Endodermal cell (in vitro differentiated cells): ENCODE measurements at regions not wholly inside any gene's neighbourhood (a gene's known extent, or its start where the extent isn't known, plus 50 kb on each side); places are given as distances from the start of the nearest gene placed in this dataset.

Experiments
- DNase-seq: peaks from one replicate; pipeline ENCODE4 v3.0.0-alpha.2; 2017
- H3K27ac ChIP-seq: 2 replicates; pipeline ENCODE4 v1.5.1; 2013; ENCODE audit warnings: mild to moderate bottlenecking, low read depth, low read length, moderate library complexity
- H3K27me3 ChIP-seq: 2 replicates; pipeline ENCODE4 v1.6.1; 2013; ENCODE audit warnings: mild to moderate bottlenecking, low read length, moderate library complexity; ENCODE audit not compliant: insufficient read depth, control insufficient read depth, poor library complexity, severe bottlenecking
- H3K36me3 ChIP-seq: 2 replicates; pipeline ENCODE4 v1.7.0; 2013; ENCODE audit warnings: mild to moderate bottlenecking, low read length, moderate library complexity; ENCODE audit not compliant: control insufficient read depth, insufficient read depth
- H3K4me1 ChIP-seq: one replicate; pipeline ENCODE4 v1.7.0; 2013; ENCODE audit warnings: low read length; ENCODE audit not compliant: control insufficient read depth, insufficient read depth
- H3K4me3 ChIP-seq: 2 replicates; pipeline ENCODE4 v1.5.1; 2013; ENCODE audit warnings: mild to moderate bottlenecking, low read length, moderate library complexity
- H3K9ac ChIP-seq: 2 replicates; pipeline ENCODE4 v1.6.1; 2013; ENCODE audit warnings: mild to moderate bottlenecking, low read length, moderate library complexity; ENCODE audit not compliant: poor library complexity, severe bottlenecking; ENCODE audit errors: extremely low read depth
- H3K9me3 ChIP-seq: 2 replicates; pipeline ENCODE4 v1.6.1; 2013; ENCODE audit warnings: mild to moderate bottlenecking, low read length, moderate library complexity; ENCODE audit not compliant: control insufficient read depth
- H3K27ac Mint-ChIP-seq: 2 replicates; pipeline ENCODE4 v1.8.0; 2020; ENCODE audit warnings: mixed read lengths
- H3K27me3 Mint-ChIP-seq: 2 replicates; pipeline ENCODE4 v1.8.0; 2021; ENCODE audit warnings: mild to moderate bottlenecking, mixed read lengths; ENCODE audit not compliant: insufficient read depth
- H3K36me3 Mint-ChIP-seq: 2 replicates; pipeline ENCODE4 v1.8.0; 2020; ENCODE audit warnings: low read depth, mixed read lengths
- H3K4me1 Mint-ChIP-seq: 2 replicates; pipeline ENCODE4 v1.8.0; 2020; ENCODE audit warnings: mixed read lengths
- H3K4me3 Mint-ChIP-seq: 2 replicates; pipeline ENCODE4 v1.8.0; 2020; ENCODE audit warnings: mild to moderate bottlenecking, moderate library complexity, mixed read lengths
- H3K9me3 Mint-ChIP-seq: 2 replicates; pipeline ENCODE4 v1.8.0; 2020; ENCODE audit warnings: mild to moderate bottlenecking, mixed read lengths
- CTCF ChIP-seq: fragments of 200-600 bp; sonication (generic); conservative IDR thresholded peaks from 2 replicates; pipeline ENCODE4 v1.5.0; 2021; ENCODE audit warnings: antibody characterized with exemption, mild to moderate bottlenecking
- WGBS, 2 experiments: methylation state at CpG; one replicate each; pipeline versions ENCODE4 v1.1.5 to v1.1.7; 2013; ENCODE audit warnings: missing lambda C conversion rate in 2 of 2, mixed read lengths in 1 of 2; ENCODE audit not compliant: insufficient coverage in 1 of 2, insufficient read length in 1 of 2; 5-methylcytosine and 5-hydroxymethylcytosine counted together

GRCh38 chr3:166125179-166125578, 288.0 kb upstream of the BCHE start:
- Histone ChIP-seq H3K9ac (no peak overlapping the region), H3K4me1 (no peaks in the 10 kb centered on the region), H3K9me3 (no peaks in the 10 kb centered on the region), H3K4me3 (no peak overlapping the region), H3K36me3 (no peaks in the 10 kb centered on the region), H3K27ac (no peak overlapping the region), H3K27me3 (no peaks in the 10 kb centered on the region)
- Mint-ChIP-seq H3K27ac (no peak overlapping the region), H3K36me3 (no peaks in the 10 kb centered on the region), H3K4me1 (peaks cover 7% of the 10 kb centered on the region), H3K27me3 (no peaks in the 10 kb centered on the region), H3K4me3 (no peak overlapping the region), H3K9me3 (no peaks in the 10 kb centered on the region)
- WGBS, 2 experiments, result 85 to 86% methylated on average over 1 to 2 of the region's 2 CpGs
- TF ChIP-seq CTCF, result no peak
- DNase-seq, result no peak

GRCh38 chr3:166123576-166123975, 286.4 kb upstream of the BCHE start:
- H3K27ac ChIP-seq, result no peak overlapping the region
- H3K36me3 Mint-ChIP-seq, result no peaks in the 10 kb centered on the region
- H3K36me3 ChIP-seq, result no peaks in the 10 kb centered on the region
- no peak overlapping the region for H3K9ac ChIP-seq
- H3K4me3 ChIP-seq, result no peak overlapping the region
- H3K27ac Mint-ChIP-seq, result no peak overlapping the region
- peaks cover 2% of the 10 kb centered on the region for H3K9me3 Mint-ChIP-seq
- TF ChIP-seq CTCF, result no peak
- H3K9me3 ChIP-seq, result no peaks in the 10 kb centered on the region
- DNase-seq, result no peak
- no peaks in the 10 kb centered on the region for H3K27me3 Mint-ChIP-seq
- no peaks in the 10 kb centered on the region for H3K4me1 ChIP-seq
- no peak overlapping the region for H3K4me3 Mint-ChIP-seq
- H3K4me1 Mint-ChIP-seq, result peaks cover 4% of the 10 kb centered on the region
- no peaks in the 10 kb centered on the region for H3K27me3 ChIP-seq

GRCh38 chr3:166123088-166123487, 285.9 kb upstream of the BCHE start:
- Histone ChIP-seq H3K27ac (no peak overlapping the region), H3K9ac (no peak overlapping the region), H3K4me3 (no peak overlapping the region), H3K27me3 (no peaks in the 10 kb centered on the region), H3K9me3 (no peaks in the 10 kb centered on the region), H3K4me1 (no peaks in the 10 kb centered on the region), H3K36me3 (no peaks in the 10 kb centered on the region)
- DNase-seq, result no peak
- no peak for TF ChIP-seq CTCF
- H3K36me3 Mint-ChIP-seq, result no peaks in the 10 kb centered on the region
- peaks cover 4% of the 10 kb centered on the region for H3K4me1 Mint-ChIP-seq
- peaks cover 2% of the 10 kb centered on the region for H3K9me3 Mint-ChIP-seq
- no peak overlapping the region for H3K27ac Mint-ChIP-seq
- no peaks in the 10 kb centered on the region for H3K27me3 Mint-ChIP-seq
- no peak overlapping the region for H3K4me3 Mint-ChIP-seq
